ENCODE measurements at regions not wholly inside any gene's neighbourhood (a gene's known extent, or its start where the extent isn't known, plus 50 kb on each side); places are given as distances from the start of the nearest gene placed in this dataset.

DNA sequence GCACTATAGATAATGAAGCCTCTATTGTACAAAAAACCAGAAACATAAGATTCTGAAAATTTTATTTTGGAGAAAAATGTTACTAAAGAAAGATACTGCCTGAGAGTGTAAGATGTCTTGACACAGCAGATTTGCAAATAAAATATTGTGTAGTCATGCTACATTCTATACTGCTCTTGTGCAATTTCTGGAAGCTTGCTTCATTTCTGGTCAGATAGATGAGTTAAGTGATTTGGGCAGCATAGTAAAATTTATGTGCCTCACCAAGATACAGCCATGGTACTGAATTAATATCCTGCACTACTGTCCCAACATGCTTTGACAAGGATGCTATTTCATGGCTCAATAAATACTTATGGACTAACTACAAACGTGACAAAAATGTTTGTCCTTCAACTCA is 55.1 kb upstream of the STARD13 start:
- H3K27me3 ChIP-seq: no peaks in the 10 kb centered on the region
- H3K36me3 ChIP-seq: no peaks in the 10 kb centered on the region
- H3K9me3 ChIP-seq: no peaks in the 10 kb centered on the region
- ATAC-seq: no peak
- H3K4me1 ChIP-seq: no peaks in the 10 kb centered on the region
- DNase-seq: no peak
- FAIRE-seq: no peak
- intact Hi-C loops (cut with DNase I): no loop called here
- 56 to 58% methylated on average over 1 of the region's 1 CpG for WGBS, 2 donors
- no peak overlapping the region for H3K27ac ChIP-seq
- TF ChIP-seq, protein P1, sequence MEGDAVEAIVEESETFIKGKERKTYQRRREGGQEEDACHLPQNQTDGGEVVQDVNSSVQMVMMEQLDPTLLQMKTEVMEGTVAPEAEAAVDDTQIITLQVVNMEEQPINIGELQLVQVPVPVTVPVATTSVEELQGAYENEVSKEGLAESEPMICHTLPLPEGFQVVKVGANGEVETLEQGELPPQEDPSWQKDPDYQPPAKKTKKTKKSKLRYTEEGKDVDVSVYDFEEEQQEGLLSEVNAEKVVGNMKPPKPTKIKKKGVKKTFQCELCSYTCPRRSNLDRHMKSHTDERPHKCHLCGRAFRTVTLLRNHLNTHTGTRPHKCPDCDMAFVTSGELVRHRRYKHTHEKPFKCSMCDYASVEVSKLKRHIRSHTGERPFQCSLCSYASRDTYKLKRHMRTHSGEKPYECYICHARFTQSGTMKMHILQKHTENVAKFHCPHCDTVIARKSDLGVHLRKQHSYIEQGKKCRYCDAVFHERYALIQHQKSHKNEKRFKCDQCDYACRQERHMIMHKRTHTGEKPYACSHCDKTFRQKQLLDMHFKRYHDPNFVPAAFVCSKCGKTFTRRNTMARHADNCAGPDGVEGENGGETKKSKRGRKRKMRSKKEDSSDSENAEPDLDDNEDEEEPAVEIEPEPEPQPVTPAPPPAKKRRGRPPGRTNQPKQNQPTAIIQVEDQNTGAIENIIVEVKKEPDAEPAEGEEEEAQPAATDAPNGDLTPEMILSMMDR (IDR thresholded peaks at IDR 0.05): no peak
- no peak overlapping the region for H3K4me3 ChIP-seq

DNA sequence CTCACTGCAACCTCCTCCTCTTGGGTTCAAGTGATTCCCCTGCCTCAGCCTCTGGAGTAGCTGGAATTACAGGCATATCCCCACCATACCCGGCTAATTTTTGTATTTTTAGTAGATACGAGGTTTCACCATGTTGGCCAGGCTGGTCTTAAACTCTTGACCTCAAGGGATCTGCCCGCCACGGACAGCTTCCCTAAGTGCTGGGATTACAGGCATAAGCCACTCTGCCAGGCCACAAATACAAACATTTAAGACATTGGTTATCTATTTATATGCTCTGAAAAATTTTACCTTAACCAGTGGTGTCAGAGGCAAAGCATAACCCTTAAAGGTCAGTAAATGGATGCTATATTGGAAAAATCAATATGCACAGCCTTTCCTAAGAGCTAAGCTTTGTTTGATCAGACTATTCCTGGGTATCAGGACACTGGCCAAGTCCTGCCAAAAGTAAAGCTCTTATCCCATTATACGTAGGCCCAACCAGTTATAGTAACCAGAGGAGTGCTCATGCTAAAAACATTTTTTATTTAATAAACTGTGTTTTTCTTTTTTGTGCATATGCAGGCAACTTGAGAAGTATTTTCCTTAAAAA is 56.4 kb upstream of the STARD13 start:
- H3K27me3 ChIP-seq: no peaks in the 10 kb centered on the region
- H3K36me3 ChIP-seq: no peaks in the 10 kb centered on the region
- DNase-seq: no peak
- 67 to 75% methylated on average over 5 of the region's 5 CpGs for WGBS, 2 donors
- TF ChIP-seq, protein P1 (IDR thresholded peaks at IDR 0.05): no peak
- ATAC-seq: peak in 3 of 4 donors; percentile 47 to 86 (median 72)
- H3K27ac ChIP-seq: no peak overlapping the region
- H3K4me3 ChIP-seq: no peak overlapping the region
- H3K9me3 ChIP-seq: no peaks in the 10 kb centered on the region
- intact Hi-C loops (cut with DNase I): no loop called here
- no peaks in the 10 kb centered on the region for H3K4me1 ChIP-seq
- no peak for FAIRE-seq

DNA sequence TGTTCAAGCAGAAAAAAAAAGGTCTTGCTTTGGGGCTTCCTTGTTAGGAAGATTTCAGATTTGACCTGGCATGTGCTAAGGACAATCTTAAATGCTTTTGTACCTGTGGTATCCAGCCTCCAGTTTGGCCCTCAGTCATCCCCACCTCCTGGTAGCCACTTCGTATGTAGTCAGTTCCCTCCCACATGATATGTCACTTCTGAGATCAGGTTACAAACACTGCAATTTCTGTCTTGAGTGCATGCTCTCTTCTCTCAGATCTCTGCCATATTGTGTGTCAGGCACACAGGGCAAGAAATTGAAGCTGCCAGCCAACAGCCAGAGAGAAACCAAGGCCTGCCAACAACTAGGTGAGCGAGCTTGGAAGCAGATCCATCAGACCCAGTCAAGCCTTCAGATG is 60.3 kb upstream of the STARD13 start:
- intact Hi-C loops (cut with DNase I): no loop called here
- FAIRE-seq (no peak), DNase-seq (no peak), ATAC-seq (no peak)
- 62 to 70% methylated on average over 2 of the region's 2 CpGs for WGBS, 2 donors
- TF ChIP-seq, protein P1 (IDR thresholded peaks at IDR 0.05): no peak
- H3K4me1 ChIP-seq: no peaks in the 10 kb centered on the region
- no peak overlapping the region for H3K4me3 ChIP-seq
- no peaks in the 10 kb centered on the region for H3K36me3 ChIP-seq
- H3K9me3 ChIP-seq: no peaks in the 10 kb centered on the region
- no peak overlapping the region for H3K27ac ChIP-seq
- H3K27me3 ChIP-seq: no peaks in the 10 kb centered on the region

DNA sequence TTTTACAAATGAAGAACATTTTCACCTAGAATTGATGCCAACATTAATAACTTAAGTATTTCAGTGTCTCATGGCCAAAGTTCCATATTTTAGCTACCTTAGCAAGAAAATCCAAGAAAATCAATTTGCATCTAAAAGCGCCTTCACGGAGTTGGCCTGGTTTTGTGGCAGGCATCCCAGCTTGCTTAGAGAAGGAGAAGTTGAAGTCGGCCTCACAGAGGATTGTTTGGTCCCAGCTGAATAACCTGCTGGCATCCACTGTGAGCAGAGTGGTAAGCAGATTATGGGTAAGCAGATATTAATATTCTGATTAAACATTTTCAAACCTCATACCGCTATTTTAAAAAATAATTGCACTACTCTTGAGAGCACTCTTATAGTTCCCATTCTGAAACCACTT is 62.3 kb upstream of the STARD13 start:
- ATAC-seq (no peak), DNase-seq (no peak), FAIRE-seq (no peak)
- TF ChIP-seq, protein P1 (IDR thresholded peaks at IDR 0.05): no peak
- no peaks in the 10 kb centered on the region for H3K9me3 ChIP-seq
- no peak overlapping the region for H3K4me3 ChIP-seq
- intact Hi-C loops (cut with DNase I): no loop called here
- H3K27ac ChIP-seq: no peak overlapping the region
- H3K27me3 ChIP-seq: no peaks in the 10 kb centered on the region
- no peaks in the 10 kb centered on the region for H3K36me3 ChIP-seq
- peaks cover 3 to 5% (median 3%) of the 10 kb centered on the region in 3 donors for H3K4me1 ChIP-seq
- WGBS, 2 donors: 62 to 69% methylated on average over 4 of the region's 4 CpGs

DNA sequence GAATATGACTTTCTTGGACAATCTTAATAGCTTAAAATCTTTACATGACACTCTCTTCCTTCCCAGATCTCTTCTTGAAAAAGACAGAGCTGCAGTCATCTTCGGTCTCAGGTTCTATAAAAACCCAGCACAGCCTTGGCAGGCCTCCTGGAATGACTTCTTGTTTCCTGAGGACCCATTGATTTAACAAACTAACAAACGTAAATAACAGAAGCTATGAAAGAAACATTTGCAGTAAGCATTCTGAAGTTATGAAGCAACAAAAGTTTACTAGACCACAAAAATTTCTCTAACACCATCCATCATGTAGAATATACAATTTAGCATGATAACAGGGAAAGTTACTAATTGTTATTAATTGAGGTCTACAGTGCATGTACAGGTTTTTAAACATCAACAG is 62.8 kb upstream of the STARD13 start:
- ATAC-seq: no peak
- no peak overlapping the region for H3K4me3 ChIP-seq
- intact Hi-C loops (cut with DNase I): no loop called here
- no peaks in the 10 kb centered on the region for H3K27me3 ChIP-seq
- TF ChIP-seq, protein P1 (IDR thresholded peaks at IDR 0.05): no peak
- H3K27ac ChIP-seq: no peak overlapping the region
- peaks cover 3 to 5% (median 3%) of the 10 kb centered on the region in 3 donors for H3K4me1 ChIP-seq
- 44 to 56% methylated on average over 2 of the region's 2 CpGs for WGBS, 2 donors
- no peak for FAIRE-seq
- no peaks in the 10 kb centered on the region for H3K9me3 ChIP-seq
- no peak for DNase-seq
- H3K36me3 ChIP-seq: no peaks in the 10 kb centered on the region

Measured in pancreas (tissue), 10 donors.